SJSA1 (cell line): ENCODE measurements at regions not wholly inside any gene's neighbourhood (a gene's known extent, or its start where the extent isn't known, plus 50 kb on each side); places are given as distances from the start of the nearest gene placed in this dataset.
"Not testable (repeated sequence)": the region's sequence is repeated elsewhere in the genome, so short reads cannot be mapped to it uniquely, and the experiment has no call there.

ENCODE experiments used
- DNase-seq, 2 experiments: peaks; one replicate each; pipeline ENCODE4 v3.0.0-alpha.2; 2015 to 2020; ENCODE audit warnings: low spot score in 2 of 2, low read depth in 1 of 2
- H3K27ac ChIP-seq: fragments of 250-450 bp; sonication (Bioruptor Pico); 2 replicates; pipeline ENCODE4 v1.5.1; 2020; ENCODE audit warnings: mild to moderate bottlenecking, moderate library complexity
- H3K27me3 ChIP-seq: fragments of 250-450 bp; sonication (Bioruptor Pico); replicated peaks from 2 replicates; pipeline ENCODE4 v1.5.1; 2020; ENCODE audit warnings: mild to moderate bottlenecking, moderate library complexity
- H3K36me3 ChIP-seq: fragments of 250-450 bp; sonication (Bioruptor Pico); 2 replicates; pipeline ENCODE4 v1.5.1; 2020; ENCODE audit warnings: mild to moderate bottlenecking
- H3K4me1 ChIP-seq: fragments of 250-450 bp; sonication (Bioruptor Pico); replicated peaks from 2 replicates; pipeline ENCODE4 v1.6.1; 2021; ENCODE audit warnings: mild to moderate bottlenecking
- H3K4me3 ChIP-seq: fragments of 250-450 bp; sonication (Bioruptor Pico); 2 replicates; pipeline ENCODE4 v1.5.1; 2020; ENCODE audit warnings: mild to moderate bottlenecking
- H3K9me3 ChIP-seq: fragments of 250-450 bp; sonication (Bioruptor Pico); replicated peaks from 2 replicates; pipeline ENCODE4 v1.5.1; 2020; ENCODE audit warnings: mild to moderate bottlenecking

- Histone ChIP-seq H3K9me3 (no peaks in the 10 kb centered on the region), H3K4me1 (peaks cover 33% of the 10 kb centered on the region), H3K4me3 (no peak overlapping the region), H3K27ac (no peak overlapping the region), H3K27me3 (no peaks in the 10 kb centered on the region), H3K36me3 (no peaks in the 10 kb centered on the region)
- no peak for DNase-seq
Observed at GRCh38 chrX:45508454-45508853, 307.8 kb upstream of the DIPK2B start.

GRCh38 chrX:45506149-45506730, 305.6 kb upstream of the DIPK2B start:
- no peaks in the 10 kb centered on the region for H3K27me3 ChIP-seq
- peaks cover 48% of the 10 kb centered on the region for H3K4me1 ChIP-seq
- H3K36me3 ChIP-seq: no peaks in the 10 kb centered on the region
- H3K4me3 ChIP-seq: no peak overlapping the region
- no peak for DNase-seq
- no peaks in the 10 kb centered on the region for H3K9me3 ChIP-seq
- peak overlapping the region; percentile 86 for H3K27ac ChIP-seq

- Histone ChIP-seq H3K4me3 (no peak overlapping the region), H3K27me3 (no peaks in the 10 kb centered on the region), H3K27ac (no peak overlapping the region), H3K4me1 (peaks cover 49% of the 10 kb centered on the region), H3K36me3 (no peaks in the 10 kb centered on the region), H3K9me3 (no peaks in the 10 kb centered on the region)
- DNase-seq: peak in 1 of 2 experiments; percentile 18
Observed at GRCh38 chrX:45505214-45505613, 304.5 kb upstream of the DIPK2B start.

GRCh38 chrX:45503787-45504362, 303.2 kb upstream of the DIPK2B start:
- peaks cover 49% of the 10 kb centered on the region for H3K4me1 ChIP-seq
- H3K27me3 ChIP-seq, H3K36me3 ChIP-seq, H3K27ac ChIP-seq, H3K4me3 ChIP-seq, DNase-seq, H3K9me3 ChIP-seq: not testable (repeated sequence)

GRCh38 chrX:45502396-45502795, 301.7 kb upstream of the DIPK2B start:
- H3K27me3 ChIP-seq: no peaks in the 10 kb centered on the region
- peak; percentile 44 to 52 for DNase-seq
- peaks cover 38% of the 10 kb centered on the region for H3K4me1 ChIP-seq
- H3K4me3 ChIP-seq: no peak overlapping the region
- no peaks in the 10 kb centered on the region for H3K36me3 ChIP-seq
- H3K27ac ChIP-seq: no peak overlapping the region
- no peaks in the 10 kb centered on the region for H3K9me3 ChIP-seq

GRCh38 chrX:45497290-45497689, 296.6 kb upstream of the DIPK2B start:
- H3K4me3 ChIP-seq: no peak overlapping the region
- no peak overlapping the region for H3K27ac ChIP-seq
- no peak for DNase-seq
- no peaks in the 10 kb centered on the region for H3K9me3 ChIP-seq
- no peaks in the 10 kb centered on the region for H3K27me3 ChIP-seq
- H3K36me3 ChIP-seq: no peaks in the 10 kb centered on the region
- H3K4me1 ChIP-seq: peaks cover 10% of the 10 kb centered on the region

GRCh38 chrX:45485719-45486118, 285.0 kb upstream of the DIPK2B start:
- Histone ChIP-seq H3K36me3 (no peaks in the 10 kb centered on the region), H3K4me1 (peaks cover 1% of the 10 kb centered on the region), H3K9me3 (no peaks in the 10 kb centered on the region), H3K27ac (no peak overlapping the region), H3K27me3 (no peaks in the 10 kb centered on the region), H3K4me3 (no peak overlapping the region)
- no peak for DNase-seq

GRCh38 chrX:45479835-45480422, 279.3 kb upstream of the DIPK2B start:
- H3K4me3 ChIP-seq: no peak overlapping the region
- peaks cover 24% of the 10 kb centered on the region for H3K4me1 ChIP-seq
- H3K27me3 ChIP-seq: no peaks in the 10 kb centered on the region
- peak; percentile 50 to 77 for DNase-seq
- no peaks in the 10 kb centered on the region for H3K36me3 ChIP-seq
- peak overlapping the region; percentile 99 for H3K27ac ChIP-seq
- no peaks in the 10 kb centered on the region for H3K9me3 ChIP-seq

- Histone ChIP-seq H3K27ac (peak overlapping the region; percentile 99), H3K4me3 (no peak overlapping the region), H3K27me3 (no peaks in the 10 kb centered on the region), H3K4me1 (peaks cover 24% of the 10 kb centered on the region), H3K9me3 (no peaks in the 10 kb centered on the region), H3K36me3 (no peaks in the 10 kb centered on the region)
- DNase-seq: peak; percentile 46 to 74
Observed at GRCh38 chrX:45479196-45479834, 278.6 kb upstream of the DIPK2B start.

GRCh38 chrX:45472968-45473367, 272.3 kb upstream of the DIPK2B start:
- Histone ChIP-seq H3K36me3 (no peaks in the 10 kb centered on the region), H3K4me1 (no peaks in the 10 kb centered on the region), H3K27ac (peak overlapping the region; percentile 50; the same call in 1 of the 2 replicates), H3K27me3 (no peaks in the 10 kb centered on the region), H3K9me3 (no peaks in the 10 kb centered on the region), H3K4me3 (no peak overlapping the region)
- DNase-seq: peak in 1 of 2 experiments; percentile 2

- not testable (repeated sequence) for DNase-seq, H3K9me3 ChIP-seq, H3K27ac ChIP-seq, H3K27me3 ChIP-seq, H3K4me1 ChIP-seq, H3K36me3 ChIP-seq, H3K4me3 ChIP-seq
Observed at GRCh38 chrX:45467537-45467936, 266.9 kb upstream of the DIPK2B start.

- H3K4me3 ChIP-seq, H3K27ac ChIP-seq, H3K36me3 ChIP-seq, H3K27me3 ChIP-seq, H3K4me1 ChIP-seq, DNase-seq, H3K9me3 ChIP-seq: not testable (repeated sequence)
Observed at GRCh38 chrX:45455732-45456131, 255.1 kb upstream of the DIPK2B start.

GRCh38 chrX:45454290-45454689, 253.6 kb upstream of the DIPK2B start:
- no peak for DNase-seq
- Histone ChIP-seq H3K4me1 (no peaks in the 10 kb centered on the region), H3K9me3 (no peaks in the 10 kb centered on the region), H3K4me3 (no peak overlapping the region), H3K36me3 (no peaks in the 10 kb centered on the region), H3K27me3 (no peaks in the 10 kb centered on the region), H3K27ac (no peak overlapping the region)

GRCh38 chrX:45449982-45450381, 249.3 kb upstream of the DIPK2B start:
- Histone ChIP-seq H3K36me3 (no peaks in the 10 kb centered on the region), H3K4me1 (peaks cover 12% of the 10 kb centered on the region), H3K4me3 (no peak overlapping the region), H3K27me3 (no peaks in the 10 kb centered on the region), H3K9me3 (no peaks in the 10 kb centered on the region), H3K27ac (no peak overlapping the region)
- no peak for DNase-seq
